ENCODE measurements at regions not wholly inside any gene's neighbourhood (a gene's known extent, or its start where the extent isn't known, plus 50 kb on each side); places are given as distances from the start of the nearest gene placed in this dataset.

DNA sequence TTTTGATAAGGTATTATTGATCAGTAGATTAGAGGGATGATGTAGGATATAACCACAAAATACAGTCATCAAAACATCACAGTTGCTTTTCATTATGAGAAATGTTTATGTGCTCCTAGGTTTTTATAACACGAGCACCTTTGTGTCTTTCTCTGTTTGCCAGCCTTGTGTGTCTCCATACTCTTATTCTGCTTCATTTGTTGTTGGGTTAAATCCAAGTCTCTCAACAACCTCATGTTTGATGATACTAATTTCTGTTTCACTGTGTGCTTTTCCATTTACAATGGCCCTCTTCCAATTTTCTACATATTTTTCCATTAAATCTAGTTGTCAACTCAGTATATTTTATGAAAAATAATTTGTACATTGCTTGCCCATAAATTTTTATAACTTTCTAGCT lies 107.7 kb upstream of the POU2AF2 start:
- DNase-seq = no peak

DNA sequence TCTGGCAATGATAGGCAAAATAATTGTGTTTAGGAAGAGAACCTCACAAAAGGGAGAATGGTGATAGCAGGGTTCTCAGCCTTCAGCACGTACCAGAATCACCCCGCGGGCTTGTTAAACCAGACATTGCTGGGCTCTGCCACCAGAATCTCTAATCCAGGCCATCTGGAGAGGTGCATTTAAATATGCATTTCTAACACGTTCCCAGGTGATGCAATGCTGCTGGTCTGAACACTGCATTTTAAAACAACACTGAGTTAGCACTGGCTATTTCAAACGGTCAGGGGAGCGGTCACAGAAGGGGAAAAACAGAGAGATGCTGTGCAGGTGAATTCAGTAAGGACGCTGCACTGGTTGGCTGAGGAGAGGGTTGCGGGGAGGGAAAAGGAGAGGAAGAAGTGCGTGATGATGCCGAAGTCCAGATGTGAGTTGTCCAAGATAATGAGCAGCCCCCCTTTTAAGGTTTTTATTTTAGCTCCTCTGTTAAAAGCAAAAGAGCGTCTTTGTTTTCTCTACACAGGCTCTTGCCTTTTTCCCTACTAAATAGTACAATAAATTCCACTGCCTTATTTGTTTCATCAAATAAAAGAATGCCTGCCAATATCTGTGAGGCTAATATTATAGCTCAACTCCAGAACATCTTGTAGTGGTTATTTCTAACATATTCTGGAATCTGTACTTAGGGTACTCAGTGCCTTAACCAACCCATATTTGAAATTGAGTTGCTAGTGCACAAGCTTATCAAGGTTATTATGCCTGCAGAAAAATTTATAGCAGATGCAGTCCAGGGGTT lies 109.6 kb upstream of the POU2AF2 start:
- DNase-seq = no peak

DNA sequence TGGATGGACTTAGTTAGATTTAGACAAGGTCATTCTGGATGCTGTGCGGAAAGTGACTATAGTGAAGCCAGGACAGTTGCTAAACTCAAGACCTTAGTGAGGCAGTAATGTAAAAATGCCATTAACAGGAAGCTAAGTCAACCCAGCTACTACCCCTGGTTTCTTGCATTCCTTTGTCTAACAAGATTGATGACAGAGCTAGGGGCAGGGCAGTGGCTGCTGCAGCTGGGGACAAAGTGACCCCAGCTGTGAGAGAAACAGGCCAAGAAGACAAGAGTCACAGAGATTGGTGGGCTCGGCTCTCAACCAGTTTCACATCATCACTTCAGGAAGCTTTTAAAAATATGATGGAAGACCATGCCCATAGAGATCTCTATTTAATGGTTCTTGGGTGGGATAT lies 110.4 kb upstream of the POU2AF2 start:
- no peak for DNase-seq

DNA sequence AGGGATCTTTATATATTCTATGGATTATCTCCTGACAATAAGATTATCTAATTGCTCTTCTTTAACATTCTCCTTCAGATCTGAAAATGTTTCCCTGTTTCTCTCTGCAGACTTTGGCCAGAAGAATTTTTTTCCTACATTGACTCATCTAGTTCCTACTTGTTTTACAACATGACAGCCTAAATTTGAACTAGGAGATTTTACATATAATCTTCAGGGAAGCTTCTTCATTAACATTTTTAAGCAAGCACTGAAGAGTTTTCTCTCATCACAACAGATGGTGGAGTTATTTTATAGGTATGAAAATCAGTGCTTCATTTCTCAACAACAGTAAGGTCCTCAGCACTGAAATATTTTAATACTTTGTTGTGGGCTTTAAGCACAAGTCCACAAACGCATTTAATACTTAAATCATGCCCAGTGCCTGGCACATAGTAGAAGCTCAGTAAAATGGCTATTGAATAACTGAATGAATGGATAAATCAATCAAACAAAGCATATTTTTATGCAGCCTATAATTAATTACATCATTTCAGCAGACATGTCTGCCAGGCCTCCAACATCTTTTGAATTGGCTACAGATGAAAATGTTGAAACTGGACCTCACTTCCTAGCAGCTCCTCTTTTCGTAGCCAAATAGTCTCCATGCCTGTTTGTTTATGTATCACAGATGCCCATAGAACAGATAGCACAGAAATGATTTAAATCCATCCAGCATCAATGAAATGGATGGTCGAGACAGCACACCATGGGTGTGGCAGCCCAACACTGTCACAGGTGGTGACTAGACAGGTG lies 117.3 kb upstream of the POU2AF2 start:
- DNase-seq = no peak

DNA sequence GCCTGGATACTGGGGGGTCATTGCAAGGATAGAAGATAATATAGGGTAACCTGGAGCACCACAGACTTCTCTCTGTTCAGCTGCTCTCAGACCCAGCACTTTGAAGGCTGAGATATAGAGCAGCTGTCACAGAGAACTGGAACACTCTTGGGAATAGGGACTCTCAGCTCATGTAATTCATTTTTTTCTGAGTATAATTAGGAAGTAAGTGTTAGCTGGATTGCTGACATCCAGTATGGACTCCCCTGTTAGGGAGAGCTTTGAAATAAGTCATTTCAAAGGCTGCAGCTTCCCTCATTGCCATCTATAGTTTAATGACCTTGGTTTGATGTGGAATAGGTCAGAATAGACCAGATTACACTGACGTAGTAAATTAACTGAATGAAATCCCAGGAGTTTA lies 120.8 kb upstream of the POU2AF2 start:
- DNase-seq = peak; percentile 87

DNA sequence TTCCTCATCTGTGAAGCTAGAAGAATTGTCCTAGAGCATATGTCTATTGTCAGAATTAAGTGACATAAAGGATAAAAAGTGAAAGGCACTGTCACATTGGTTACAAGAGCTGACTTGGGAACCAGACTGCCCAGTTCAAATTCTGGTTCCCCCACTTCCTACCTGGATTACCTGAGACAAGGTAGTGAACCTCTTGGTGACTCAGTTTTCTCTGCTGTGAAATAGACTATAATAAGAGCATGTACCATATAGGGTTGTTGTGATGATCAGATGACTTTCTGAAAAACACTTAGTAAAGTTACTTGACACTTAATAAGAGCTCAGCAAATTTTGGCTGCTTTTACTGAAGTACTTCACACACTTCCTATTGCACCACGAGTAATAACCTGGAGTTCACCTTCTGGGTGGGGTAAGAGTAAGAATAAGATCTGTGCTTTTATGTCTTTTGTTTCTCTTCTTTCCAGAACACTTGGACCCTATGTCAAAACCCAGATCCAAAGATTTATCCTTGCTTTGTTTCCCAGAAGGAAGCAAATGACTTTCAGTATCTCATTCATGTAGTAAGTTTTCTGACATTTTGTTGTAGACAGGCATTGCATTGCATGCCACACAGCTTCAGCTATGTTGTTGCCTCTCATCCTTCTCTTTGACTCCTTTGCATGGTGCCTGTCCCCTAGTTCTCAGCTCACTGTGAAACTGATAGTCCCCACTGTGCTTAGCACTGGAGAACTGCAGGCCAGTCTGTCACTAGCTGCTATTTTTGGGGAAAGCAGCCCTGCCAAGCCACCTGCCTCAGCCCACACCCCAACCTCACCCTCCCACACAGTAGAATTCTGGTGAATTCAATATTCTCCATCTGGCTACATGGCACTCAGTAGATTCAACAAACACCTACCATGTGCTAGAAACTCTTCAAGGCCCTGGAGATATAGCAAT lies 121.8 kb upstream of the POU2AF2 start:
- peak; percentile 65 for DNase-seq

DNA sequence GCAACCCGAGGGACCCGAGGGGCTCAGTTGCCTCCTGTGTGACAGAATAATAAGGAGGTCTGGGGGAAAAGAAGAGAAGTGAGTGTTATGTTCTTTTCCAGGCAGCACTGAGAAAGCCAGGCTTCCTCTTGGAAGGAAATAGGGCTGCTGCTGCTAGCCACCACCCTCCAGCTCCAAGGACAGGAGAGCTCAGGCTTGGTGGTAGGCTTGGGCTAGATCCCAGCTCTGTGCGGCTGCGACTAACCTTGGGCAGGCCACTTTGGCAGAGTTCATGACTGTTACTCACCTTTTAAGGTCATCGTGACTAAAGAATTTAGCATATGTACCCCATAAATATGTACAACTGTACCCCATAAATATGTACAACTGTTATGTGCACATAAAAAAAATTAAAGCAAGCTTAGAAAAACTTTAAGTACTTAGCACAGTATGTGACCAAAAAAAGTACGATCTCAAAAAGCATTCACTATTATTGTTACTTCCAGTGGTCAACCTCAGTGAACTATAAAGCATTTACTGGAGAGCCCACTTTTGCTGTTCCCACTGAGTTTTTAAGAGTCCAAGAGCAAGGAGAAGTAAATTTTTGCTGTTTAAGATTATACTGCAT lies 124.7 kb upstream of the POU2AF2 start:
- no peak for DNase-seq

DNA sequence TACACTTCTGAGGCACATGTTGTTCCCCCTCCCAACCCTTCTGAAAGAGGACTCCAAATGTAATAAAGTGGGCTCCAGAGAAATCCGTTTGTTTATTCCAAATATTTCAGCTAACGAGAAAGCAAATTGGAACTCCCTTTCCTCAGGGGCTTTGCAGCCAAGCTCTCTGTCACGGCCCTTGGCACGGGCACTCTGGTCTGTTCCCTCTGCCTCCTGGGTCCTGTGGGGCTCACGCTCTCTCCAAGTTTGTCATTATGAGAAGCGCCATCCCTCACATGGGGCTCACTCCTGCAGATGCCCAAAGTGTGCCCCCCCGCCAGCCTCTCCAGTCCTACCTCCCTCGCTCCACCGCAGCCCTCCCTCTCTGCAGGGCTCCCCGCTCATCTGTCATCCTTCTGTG lies 125.4 kb upstream of the POU2AF2 start:
- DNase-seq = no peak

DNA sequence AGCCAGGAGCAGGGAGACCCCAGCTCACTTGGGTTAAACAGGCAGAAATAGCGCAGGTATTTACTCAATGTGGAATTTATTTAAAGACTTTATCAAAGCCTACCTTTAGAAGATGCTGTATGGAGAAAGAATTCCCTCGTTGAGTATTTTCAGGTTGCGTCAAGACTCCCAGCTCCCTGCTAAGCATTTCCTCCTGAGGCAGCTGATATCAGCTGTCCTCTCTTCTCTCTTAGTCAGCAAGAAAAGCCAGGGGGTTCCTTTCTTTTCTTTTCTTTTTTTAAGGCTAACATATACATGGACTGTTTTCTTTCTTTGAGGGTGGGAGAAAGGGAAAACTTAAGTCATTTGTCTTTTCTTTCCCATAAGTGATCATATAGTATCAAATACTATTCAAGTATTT lies 125.8 kb upstream of the POU2AF2 start:
- DNase-seq = no peak

DNA sequence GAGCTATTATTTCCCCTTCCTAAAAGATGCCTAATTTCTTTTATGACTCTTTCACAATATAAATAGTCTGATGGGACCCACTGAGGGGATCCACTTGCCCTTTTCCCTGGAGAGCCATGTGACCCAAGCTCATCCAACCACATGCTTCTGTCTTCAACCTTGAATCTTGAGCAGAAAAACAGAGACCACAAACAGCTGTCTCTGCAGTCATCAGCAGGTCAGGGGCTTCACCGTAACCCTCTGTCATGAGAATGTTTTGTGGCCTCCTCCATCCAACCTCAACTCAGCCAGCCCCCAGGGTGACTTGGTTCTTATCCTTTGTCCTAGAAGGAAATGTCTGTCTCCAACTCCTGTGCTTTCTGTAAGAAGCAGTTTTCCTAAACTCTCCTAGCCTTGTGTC lies 129.6 kb upstream of the POU2AF2 start:
- no peak for DNase-seq

DNA sequence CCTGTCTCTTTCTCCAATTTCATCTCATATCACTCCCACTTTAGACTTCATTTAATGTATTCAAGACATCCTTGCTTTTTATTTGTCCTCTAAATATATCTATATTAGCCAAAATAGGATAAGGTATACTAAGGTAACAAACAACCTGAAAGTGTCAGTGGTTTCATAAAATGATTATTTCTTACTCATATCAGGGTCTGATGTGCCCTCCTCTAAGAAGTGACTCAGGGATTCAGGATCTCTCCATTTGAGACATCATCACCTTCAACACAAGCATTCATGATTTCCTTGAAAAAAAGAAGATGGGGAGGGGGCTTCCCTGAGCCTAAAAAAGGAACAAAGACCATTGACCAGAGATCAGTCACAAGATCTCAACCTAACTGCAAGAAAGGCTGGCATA lies 131.4 kb upstream of the POU2AF2 start:
- no peak for DNase-seq

DNA sequence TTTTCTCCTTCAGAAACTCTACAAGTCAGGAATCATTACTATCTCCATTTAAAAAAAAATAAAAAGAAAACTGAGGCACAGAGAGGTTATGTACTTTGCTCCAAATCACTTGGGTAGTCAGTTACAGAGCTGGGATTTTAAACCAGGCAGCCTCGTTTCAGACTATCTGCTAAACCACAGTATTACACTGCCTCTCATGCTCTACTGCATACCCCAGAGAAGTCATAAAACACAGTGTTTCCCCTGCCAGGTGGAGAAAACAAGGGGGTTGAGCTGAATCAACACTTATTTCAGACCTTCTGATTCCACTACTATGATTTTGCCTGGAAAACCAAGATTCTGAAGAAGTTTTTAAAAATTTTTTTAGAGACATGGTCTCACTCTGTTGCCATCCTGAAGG lies 132.9 kb upstream of the POU2AF2 start:
- DNase-seq = no peak

DNA sequence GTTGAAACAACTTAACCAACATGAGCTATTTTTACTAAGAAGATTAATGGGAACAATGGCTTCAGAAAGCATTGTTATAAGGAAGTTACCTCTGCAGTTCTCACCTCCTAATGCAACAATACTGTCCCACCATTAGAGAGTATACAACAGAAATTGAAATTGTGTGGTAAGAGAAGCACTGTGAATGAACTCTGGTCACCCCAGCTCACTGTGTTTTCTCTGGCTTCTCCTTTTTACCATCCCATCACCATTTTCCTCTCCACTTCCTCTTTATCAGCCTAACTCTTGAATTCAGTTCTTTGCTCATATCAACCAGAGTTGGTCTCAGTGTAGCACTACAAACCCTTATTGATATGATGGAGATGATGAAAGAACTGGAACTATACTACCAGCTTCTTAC lies 138.0 kb upstream of the POU2AF2 start:
- no peak for DNase-seq

DNA sequence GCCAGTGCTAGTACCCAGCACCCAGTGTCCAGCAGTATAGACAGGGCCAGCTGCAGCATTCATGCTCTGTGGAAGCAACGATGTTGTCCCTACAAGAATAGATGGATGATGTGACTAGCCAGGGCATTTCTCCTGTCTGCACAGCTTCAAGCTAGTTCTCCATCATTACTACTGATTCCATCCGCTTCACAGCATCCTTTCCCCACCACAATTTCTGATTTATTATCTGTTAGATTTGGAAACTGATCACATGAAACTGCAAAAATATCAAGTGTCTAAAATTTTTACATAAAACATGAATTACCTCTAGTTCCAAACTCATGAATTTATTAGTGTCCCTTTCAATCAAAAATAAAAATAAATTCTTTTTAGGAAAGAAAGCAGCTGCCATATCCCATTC lies 138.9 kb upstream of the POU2AF2 start:
- no peak for DNase-seq

DNA sequence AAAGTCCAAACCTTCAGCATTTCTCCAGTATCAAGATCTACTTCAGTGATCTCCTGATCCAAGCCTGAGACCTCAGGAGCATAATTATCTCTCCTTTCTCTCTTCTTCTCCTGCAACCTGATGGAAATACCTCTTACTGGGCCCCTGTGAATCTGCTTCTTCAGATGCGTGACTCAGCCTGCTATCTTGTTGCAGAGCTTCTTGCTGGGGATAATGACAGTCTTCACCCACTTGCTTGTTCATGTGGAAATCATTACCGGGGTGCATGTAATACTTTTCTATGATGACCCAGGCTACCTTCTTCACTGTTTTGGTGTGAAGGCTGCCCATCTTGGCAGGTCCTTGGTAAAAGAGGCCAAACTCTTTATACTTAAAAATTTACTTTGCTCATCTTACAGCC lies 140.0 kb upstream of the POU2AF2 start:
- DNase-seq = no peak

DNA sequence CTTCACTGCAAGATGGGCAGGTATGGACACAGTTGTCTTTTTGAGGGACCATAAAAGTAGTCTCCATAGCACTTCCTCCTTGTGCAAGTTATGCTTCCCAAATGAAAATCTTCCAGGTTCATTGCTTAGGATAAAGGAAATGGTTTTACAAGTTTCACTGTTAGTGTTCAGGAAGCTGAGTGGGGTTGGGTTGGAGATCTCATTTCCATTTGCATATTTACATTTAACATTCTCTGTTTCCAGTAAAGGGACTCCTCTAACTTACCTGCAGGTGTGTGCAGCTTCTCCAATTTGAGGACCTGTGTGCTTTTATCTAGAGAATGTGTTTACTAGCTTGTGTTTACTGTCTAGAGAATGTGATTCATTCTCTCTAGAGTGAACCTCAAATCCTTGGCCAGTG lies 141.3 kb upstream of the POU2AF2 start:
- DNase-seq = no peak

DNA sequence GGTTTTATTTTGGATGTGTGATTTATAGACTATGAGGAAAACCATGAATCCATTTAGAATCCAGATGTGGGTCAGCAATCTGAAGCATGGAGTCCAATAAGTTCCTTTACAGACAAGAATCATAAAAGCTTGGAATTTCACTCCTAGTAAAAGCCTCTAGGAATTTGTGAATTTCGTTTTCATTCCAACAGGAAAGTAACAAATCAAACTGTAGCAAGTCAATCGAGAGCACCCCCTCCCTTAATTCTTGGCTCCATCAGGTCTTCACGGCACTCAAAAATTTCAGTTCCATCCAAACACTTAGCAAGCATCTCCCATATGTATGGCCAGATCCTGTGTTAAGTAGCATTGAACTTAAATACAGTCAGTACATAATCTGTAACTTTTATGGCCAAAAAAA lies 143.6 kb upstream of the POU2AF2 start:
- DNase-seq = no peak

DNA sequence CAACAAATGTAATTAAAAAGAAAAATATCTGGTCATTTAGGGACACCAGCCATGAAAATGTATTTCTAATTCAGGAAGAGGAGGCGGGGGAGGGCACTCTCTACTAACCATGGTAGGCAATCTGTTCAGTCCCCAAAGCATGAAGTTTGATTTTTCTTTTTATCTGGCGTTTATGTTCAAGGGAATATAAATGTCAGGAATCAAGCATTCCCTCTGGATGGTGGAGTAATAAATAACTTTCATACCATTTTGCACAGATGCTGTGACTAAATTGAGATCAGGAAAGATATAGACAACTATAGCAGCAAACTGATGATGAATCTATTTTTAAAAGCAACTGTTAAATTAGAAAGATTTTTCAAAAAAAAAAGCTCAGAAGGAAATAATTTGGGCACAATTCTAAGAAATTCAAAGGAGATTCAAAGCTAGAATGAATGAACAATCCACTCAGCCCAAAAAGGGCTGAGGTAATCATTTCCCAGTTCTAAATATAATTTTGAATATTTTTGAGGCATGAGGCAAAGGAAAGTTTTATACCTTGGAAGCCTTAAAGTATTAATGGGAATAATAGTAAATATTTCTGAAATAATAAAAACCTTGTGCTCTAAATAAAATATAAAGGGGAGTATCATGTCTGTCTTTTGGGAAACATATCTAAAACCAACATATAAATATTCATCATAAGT lies 146.4 kb upstream of the POU2AF2 start:
- no peak for DNase-seq

DNA sequence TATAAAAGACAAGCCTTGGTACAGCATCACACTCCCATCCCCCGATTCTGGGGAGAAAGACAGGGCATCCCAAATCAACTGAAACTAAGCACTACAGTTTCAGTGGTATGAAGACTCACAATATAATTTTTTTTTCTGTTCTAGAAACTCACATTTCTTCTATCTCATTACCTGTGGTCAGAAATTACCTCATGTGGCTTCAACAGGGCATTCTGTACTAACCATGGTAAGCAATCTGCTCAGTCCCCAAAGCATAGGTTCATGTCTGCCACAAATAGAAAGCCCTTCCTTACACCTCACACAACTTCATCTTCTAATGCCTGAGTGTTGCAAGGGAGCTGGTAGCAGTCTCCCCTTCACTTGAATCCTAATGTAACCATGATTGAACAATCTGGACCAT lies 147.4 kb upstream of the POU2AF2 start:
- no peak for DNase-seq

DNA sequence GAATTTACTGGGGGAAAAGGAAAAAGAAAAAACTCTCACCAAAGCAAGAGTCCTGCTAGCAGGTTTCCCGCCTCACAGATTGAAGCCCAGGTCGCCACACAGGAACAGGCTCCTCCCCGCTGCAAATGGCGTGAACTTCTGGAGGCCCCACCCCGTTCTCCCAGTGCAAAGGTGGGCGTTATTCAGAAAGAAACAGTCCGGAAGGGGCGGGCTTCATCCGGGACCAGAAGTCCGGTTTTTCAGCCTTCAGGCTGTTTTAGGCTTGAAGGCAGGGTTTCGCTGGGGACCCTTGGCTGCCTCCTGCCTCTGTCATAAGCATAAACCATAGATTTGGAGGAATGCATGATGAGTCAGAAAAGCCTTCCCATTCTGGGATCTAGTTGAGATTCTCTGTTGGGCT lies 148.3 kb upstream of the POU2AF2 start:
- no peak for DNase-seq

DNA sequence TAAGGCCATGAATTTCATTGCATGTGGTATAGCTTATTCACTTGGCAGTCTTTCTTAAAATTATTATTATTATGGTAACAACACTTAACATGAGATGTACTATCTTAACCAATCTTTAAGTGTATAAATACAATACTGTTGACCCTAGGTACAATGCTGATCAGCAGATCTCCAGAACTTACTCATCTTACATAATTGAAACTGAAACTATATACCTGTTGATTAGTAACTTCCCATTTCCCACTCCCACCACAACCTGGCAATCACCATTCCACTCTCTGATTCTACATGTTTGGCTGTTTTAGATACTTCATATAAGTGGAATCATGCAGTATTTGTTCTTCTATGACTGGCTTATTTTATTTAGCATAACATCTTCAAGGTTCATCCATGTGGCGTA lies 150.2 kb upstream of the POU2AF2 start:
- DNase-seq = no peak

DNA sequence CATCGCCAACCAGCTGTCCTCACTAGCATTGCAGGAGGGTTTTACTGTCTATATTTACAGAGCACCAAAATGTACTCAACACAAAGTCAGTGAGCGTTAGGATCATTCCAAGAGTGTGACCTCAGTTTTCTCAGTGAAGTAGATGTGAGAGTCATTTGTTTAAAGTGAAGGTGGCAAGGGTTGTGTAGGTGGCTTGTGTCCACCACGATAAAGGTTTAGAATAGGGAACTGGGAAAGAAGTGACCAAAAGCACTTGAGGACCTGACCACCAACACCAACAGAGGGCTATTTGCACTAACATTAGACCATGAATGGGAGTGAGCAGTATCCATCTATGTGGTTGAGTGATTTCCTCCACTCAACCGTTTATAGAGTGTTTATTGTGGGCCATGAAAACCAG lies 152.5 kb upstream of the POU2AF2 start:
- no peak for DNase-seq

All from NCI-H2171 (cell line).